Panc1 (cell line): ENCODE measurements at regions not wholly inside any gene's neighbourhood (a gene's known extent, or its start where the extent isn't known, plus 50 kb on each side); places are given as distances from the start of the nearest gene placed in this dataset.

Experiments used
- CTCF ChIP-seq: fragments of 450-650 bp; IDR thresholded peaks from 2 replicates; pipeline ENCODE4 v1.5.1; 2017; ENCODE audit warnings: mild to moderate bottlenecking
- POLR2AphosphoS5 ChIP-seq: IDR thresholded peaks from 2 replicates; pipeline ENCODE4 v1.6.1; 2012; ENCODE audit warnings: mild to moderate bottlenecking, low read depth, low read length, moderate library complexity
- REST ChIP-seq, 2 experiments: IDR thresholded peaks; 2 replicates each; pipeline ENCODE4 v1.6.1; 2011 to 2012; ENCODE audit warnings: low read depth in 2 of 2, control low read depth in 1 of 2, low read length in 1 of 2, mild to moderate bottlenecking in 1 of 2, moderate library complexity in 1 of 2; ENCODE audit not compliant: insufficient read depth in 1 of 2

GRCh38 chr1:219754767-219755166 lies 141.9 kb upstream of the ZC3H11B start:
- TF ChIP-seq POLR2AphosphoS5 (no peak), CTCF (no peak), REST (IDR thresholded peaks at IDR 0.05; ENCODE audit: insufficient read depth in 1 of 2, low read depth in 2 of 2, low read length in 1 of 2) (no peak)
